Bronchial epithelial cell (primary cell): ENCODE measurements at regions not wholly inside any gene's neighbourhood (a gene's known extent, or its start where the extent isn't known, plus 50 kb on each side); places are given as distances from the start of the nearest gene placed in this dataset.
A peak's percentile ranks its signal among the peaks of the same experiment; 100 is the strongest.

ENCODE experiments used
- DNase-seq: peaks from one replicate; pipeline ENCODE4 v3.0.0-alpha.2; 2010; ENCODE audit warnings: low read depth
- FAIRE-seq: peaks from 2 replicates; lab custom pipeline; 2011; peaks lifted over from hg19 to GRCh38; lab: Jason Lieb, UNC
- H3K27me3 ChIP-seq: 2 replicates; pipeline ENCODE4 v1.5.1; 2011; ENCODE audit warnings: low read length; ENCODE audit not compliant: control insufficient read depth, insufficient read depth
- H3K36me3 ChIP-seq: 2 replicates; pipeline ENCODE4 v1.5.1; 2011; ENCODE audit warnings: low read length; ENCODE audit not compliant: control insufficient read depth, insufficient read depth
- H3K4me3 ChIP-seq: 2 replicates; pipeline ENCODE4 v1.5.1; 2011; ENCODE audit warnings: mild to moderate bottlenecking, low read depth, low read length, control low read depth
- TF ChIP-seq, protein P1 (sequence below): IDR thresholded peaks from 2 replicates; pipeline ENCODE4 v1.5.1; 2011; ENCODE audit warnings: mild to moderate bottlenecking, moderate library complexity, low read length, control low read depth, inconsistent platforms; ENCODE audit not compliant: insufficient read depth, severe bottlenecking

DNA sequence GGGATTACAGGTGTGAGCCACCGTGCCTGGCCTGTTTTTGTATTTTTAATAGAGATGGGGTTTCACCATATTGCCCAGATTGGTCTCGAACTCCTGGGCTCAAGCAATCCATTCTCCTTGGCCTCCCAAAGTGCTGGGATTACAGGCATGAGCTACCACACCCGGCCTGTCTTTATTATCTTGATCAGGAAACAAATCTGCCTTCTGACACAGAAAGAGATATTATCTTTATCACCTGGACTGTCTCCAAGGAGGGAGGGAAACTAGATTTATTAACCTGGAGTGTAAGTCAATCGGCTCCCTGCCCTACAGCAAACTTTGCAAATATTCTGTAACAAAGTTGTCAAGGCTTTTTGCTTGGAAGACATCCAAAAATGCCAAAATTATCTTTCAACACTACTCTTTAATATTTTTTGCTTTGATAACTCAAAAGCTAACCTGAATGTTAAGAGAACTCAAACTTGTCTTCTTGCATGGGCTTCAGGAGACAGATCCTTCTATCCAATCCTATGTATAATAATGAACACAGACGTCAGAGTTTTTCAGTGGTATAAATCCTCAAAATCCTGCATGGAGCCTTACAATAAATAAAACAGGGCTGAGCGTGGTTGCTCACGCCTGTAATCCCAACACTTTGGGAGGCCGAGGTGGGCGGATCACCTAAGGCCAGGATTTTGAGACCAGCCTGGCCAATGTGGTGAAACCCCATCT is 85.0 kb upstream of the LOC128125822 start:
- DNase-seq = no peak
- H3K4me3 ChIP-seq = no peak overlapping the region
- TF ChIP-seq, protein P1, sequence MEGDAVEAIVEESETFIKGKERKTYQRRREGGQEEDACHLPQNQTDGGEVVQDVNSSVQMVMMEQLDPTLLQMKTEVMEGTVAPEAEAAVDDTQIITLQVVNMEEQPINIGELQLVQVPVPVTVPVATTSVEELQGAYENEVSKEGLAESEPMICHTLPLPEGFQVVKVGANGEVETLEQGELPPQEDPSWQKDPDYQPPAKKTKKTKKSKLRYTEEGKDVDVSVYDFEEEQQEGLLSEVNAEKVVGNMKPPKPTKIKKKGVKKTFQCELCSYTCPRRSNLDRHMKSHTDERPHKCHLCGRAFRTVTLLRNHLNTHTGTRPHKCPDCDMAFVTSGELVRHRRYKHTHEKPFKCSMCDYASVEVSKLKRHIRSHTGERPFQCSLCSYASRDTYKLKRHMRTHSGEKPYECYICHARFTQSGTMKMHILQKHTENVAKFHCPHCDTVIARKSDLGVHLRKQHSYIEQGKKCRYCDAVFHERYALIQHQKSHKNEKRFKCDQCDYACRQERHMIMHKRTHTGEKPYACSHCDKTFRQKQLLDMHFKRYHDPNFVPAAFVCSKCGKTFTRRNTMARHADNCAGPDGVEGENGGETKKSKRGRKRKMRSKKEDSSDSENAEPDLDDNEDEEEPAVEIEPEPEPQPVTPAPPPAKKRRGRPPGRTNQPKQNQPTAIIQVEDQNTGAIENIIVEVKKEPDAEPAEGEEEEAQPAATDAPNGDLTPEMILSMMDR = no peak
- no peaks in the 10 kb centered on the region for H3K36me3 ChIP-seq
- no peak for FAIRE-seq
- H3K27me3 ChIP-seq = no peaks in the 10 kb centered on the region

DNA sequence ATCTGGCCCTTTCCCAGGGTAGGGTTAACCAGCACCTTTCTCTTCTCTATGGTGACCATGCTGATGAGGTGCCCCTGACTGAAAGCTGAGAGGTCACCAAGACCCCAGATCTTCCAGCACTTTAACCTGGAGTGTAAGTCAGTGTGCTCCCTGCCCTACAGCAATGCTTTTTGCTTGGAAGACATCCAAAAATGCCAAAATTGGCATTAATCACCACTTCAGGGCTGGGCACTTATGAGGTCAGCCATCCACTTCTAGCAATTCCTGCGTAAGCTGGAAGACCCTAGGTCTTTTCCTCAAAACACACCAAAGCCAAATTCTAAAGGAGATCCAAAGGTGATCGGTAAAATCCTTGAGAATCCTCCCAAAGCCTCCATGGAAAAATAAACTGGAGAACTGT is 81.2 kb upstream of the LOC128125822 start:
- Histone ChIP-seq H3K27me3 (no peaks in the 10 kb centered on the region), H3K4me3 (no peak overlapping the region), H3K36me3 (no peaks in the 10 kb centered on the region)
- DNase-seq (peak; percentile 18), FAIRE-seq (no peak)
- TF ChIP-seq, protein P1 = no peak

DNA sequence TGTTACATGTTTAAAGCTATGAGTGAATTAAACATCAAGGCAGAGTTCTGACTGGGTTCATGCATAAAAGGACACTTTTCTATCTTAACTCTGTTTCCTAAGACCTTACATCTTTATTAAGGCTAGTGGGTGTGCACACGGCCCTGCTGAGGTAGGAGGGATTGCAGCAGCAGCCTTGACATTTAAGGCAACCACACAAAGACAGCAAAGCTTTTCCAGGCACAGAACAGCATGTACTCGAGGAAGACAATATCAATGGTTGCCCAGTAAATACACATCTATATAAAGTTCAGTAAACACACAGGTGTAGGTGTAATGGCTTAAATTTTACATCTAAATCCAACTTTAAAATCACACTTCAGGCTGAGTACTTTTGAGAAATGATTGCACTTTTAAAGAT is 79.8 kb upstream of the LOC128125822 start:
- TF ChIP-seq, protein P1 = no peak
- DNase-seq (no peak), FAIRE-seq (no peak)
- Histone ChIP-seq H3K36me3 (no peaks in the 10 kb centered on the region), H3K27me3 (no peaks in the 10 kb centered on the region), H3K4me3 (no peak overlapping the region)

DNA sequence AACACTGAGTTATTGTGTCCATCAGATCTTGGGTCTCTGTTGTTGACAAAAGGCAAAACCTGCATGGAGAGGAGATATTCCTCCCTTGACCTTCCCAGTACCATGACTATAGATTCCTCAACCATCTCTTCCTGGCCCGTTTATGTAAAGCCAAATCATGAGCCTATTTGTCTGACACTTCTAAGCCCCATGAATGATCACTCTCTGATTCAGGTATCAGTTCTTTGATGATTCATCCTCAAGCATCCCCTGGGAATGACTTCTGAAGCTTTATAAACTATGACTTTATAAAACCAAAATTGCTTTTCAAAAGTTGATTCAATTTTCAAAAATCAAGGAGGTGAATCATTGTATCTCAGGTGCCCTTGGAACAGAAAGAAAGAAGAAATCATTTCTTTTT is 78.7 kb upstream of the LOC128125822 start:
- peak; percentile 55 for DNase-seq
- no peak for FAIRE-seq

DNA sequence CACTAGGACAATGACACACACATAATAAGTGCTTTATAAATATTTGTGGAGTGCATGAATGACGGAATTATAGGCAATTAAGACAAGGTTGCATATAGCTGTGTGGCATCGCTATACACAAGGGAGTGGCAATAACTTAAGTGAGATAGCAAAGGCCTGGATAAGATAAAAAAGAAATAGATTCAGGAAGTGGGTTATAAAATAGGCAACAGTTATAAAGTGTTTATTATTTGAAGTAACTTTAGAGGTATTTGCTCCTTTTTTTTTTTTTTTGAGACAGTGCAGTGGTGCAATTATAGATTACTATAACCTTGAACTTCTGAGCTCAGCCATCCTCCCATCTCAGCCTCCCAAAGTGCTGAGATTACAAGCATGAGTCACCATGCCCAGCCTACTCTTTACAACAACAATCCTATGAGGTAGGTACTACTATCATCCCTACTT is 75.9 kb upstream of the LOC128125822 start:
- TF ChIP-seq, protein P1 = no peak
- FAIRE-seq = no peak
- DNase-seq = no peak
- Histone ChIP-seq H3K36me3 (no peaks in the 10 kb centered on the region), H3K27me3 (no peaks in the 10 kb centered on the region), H3K4me3 (no peak overlapping the region)

More for the DNA sequence above, 78.7 kb upstream of the LOC128125822 start:
- TF ChIP-seq, protein P1 = no peak
- Histone ChIP-seq H3K4me3 (no peak overlapping the region), H3K36me3 (no peaks in the 10 kb centered on the region), H3K27me3 (no peaks in the 10 kb centered on the region)

DNA sequence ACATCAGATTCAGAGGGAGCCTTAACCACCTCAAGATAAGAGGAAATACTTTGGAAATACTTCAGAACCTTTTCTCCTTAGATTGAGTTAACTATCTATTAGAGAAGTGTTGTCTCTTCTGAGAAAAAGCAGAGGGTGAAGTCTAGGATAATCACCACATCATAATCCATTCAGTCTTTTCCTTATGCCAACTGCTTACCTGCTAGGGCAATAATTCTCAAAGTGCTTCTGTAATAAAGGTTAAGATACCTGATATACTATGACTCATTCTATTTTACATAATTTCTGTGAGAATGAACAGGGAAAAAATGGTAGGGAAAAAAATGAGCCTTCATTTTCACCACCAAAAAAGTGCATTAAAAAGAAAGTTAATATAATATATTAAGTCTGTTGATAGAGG is 70.1 kb upstream of the LOC128125822 start:
- Histone ChIP-seq H3K4me3 (no peak overlapping the region), H3K36me3 (no peaks in the 10 kb centered on the region), H3K27me3 (no peaks in the 10 kb centered on the region)
- DNase-seq = peak; percentile 61
- TF ChIP-seq, protein P1 = no peak
- no peak for FAIRE-seq
